ENCODE measurements at regions not wholly inside any gene's neighbourhood (a gene's known extent, or its start where the extent isn't known, plus 50 kb on each side); places are given as distances from the start of the nearest gene placed in this dataset.

- no peak for TF ChIP-seq CTCF (IDR thresholded peaks at IDR 0.05; ENCODE audit: insufficient read depth, low read length)
- no peak for TF ChIP-seq POLR2AphosphoS5 (IDR thresholded peaks at IDR 0.05; ENCODE audit: low read depth)
- no peak for TF ChIP-seq SPI1 (IDR thresholded peaks at IDR 0.05; ENCODE audit: borderline replicate concordance, low read depth)
Measured at GRCh38 chr6:88403486-88403885, 237.3 kb upstream of the CNR1 start.
